Nephron progenitor cell (in vitro differentiated cells): ENCODE measurements at regions not wholly inside any gene's neighbourhood (a gene's known extent, or its start where the extent isn't known, plus 50 kb on each side); places are given as distances from the start of the nearest gene placed in this dataset.

Experiments
- DNase-seq: peaks from one replicate; pipeline ENCODE4 v3.0.0; 2021
- H3K27ac Mint-ChIP-seq: 2 replicates; pipeline ENCODE4 v1.8.0; 2021; ENCODE audit warnings: mild to moderate bottlenecking, moderate library complexity, mixed read lengths
- H3K27me3 Mint-ChIP-seq: 2 replicates; pipeline ENCODE4 v1.8.0; 2021; ENCODE audit warnings: mild to moderate bottlenecking, low read depth, mixed read lengths; ENCODE audit not compliant: poor library complexity
- H3K36me3 Mint-ChIP-seq: 2 replicates; pipeline ENCODE4 v1.8.0; 2021; ENCODE audit warnings: low read depth, mixed read lengths
- H3K4me1 Mint-ChIP-seq: 2 replicates; pipeline ENCODE4 v1.8.0; 2021; ENCODE audit warnings: mixed read lengths
- H3K4me3 Mint-ChIP-seq: 2 replicates; pipeline ENCODE4 v1.8.0; 2021; ENCODE audit warnings: mild to moderate bottlenecking, moderate library complexity, mixed read lengths
- H3K9me3 Mint-ChIP-seq: 2 replicates; pipeline ENCODE4 v1.8.0; 2021; ENCODE audit warnings: mild to moderate bottlenecking, moderate library complexity, mixed read lengths
- CTCF ChIP-seq: fragments of 200-600 bp; sonication (generic); IDR thresholded peaks from 2 replicates; pipeline ENCODE4 v1.5.0; 2021; ENCODE audit warnings: antibody characterized with exemption

GRCh38 chr20:12383821-12384220 lies 466.1 kb downstream of the BTBD3 start:
- peaks cover 6% of the 10 kb centered on the region for H3K27me3 Mint-ChIP-seq
- no peaks in the 10 kb centered on the region for H3K36me3 Mint-ChIP-seq
- no peak overlapping the region for H3K27ac Mint-ChIP-seq
- peaks cover 14% of the 10 kb centered on the region for H3K4me1 Mint-ChIP-seq
- TF ChIP-seq CTCF: no peak
- H3K4me3 Mint-ChIP-seq: no peak overlapping the region
- no peak for DNase-seq
- peaks cover 3% of the 10 kb centered on the region for H3K9me3 Mint-ChIP-seq

- Mint-ChIP-seq H3K36me3 (no peaks in the 10 kb centered on the region), H3K27ac (no peak overlapping the region), H3K9me3 (no peaks in the 10 kb centered on the region), H3K4me1 (peaks cover 14% of the 10 kb centered on the region), H3K27me3 (peaks cover 4% of the 10 kb centered on the region), H3K4me3 (no peak overlapping the region)
- TF ChIP-seq CTCF: no peak
- no peak for DNase-seq
Measured at GRCh38 chr20:12386821-12387220, 469.1 kb downstream of the BTBD3 start.

GRCh38 chr20:12391099-12391498 lies 473.4 kb downstream of the BTBD3 start:
- peaks cover 4% of the 10 kb centered on the region for H3K4me1 Mint-ChIP-seq
- H3K9me3 Mint-ChIP-seq: no peaks in the 10 kb centered on the region
- H3K4me3 Mint-ChIP-seq: no peak overlapping the region
- no peaks in the 10 kb centered on the region for H3K27me3 Mint-ChIP-seq
- H3K27ac Mint-ChIP-seq: no peak overlapping the region
- no peak for DNase-seq
- no peaks in the 10 kb centered on the region for H3K36me3 Mint-ChIP-seq
- TF ChIP-seq CTCF: no peak

- no peak for DNase-seq
- no peaks in the 10 kb centered on the region for H3K36me3 Mint-ChIP-seq
- H3K27me3 Mint-ChIP-seq: peaks cover 3% of the 10 kb centered on the region
- no peak overlapping the region for H3K4me3 Mint-ChIP-seq
- H3K9me3 Mint-ChIP-seq: no peaks in the 10 kb centered on the region
- TF ChIP-seq CTCF: no peak
- H3K4me1 Mint-ChIP-seq: no peaks in the 10 kb centered on the region
- no peak overlapping the region for H3K27ac Mint-ChIP-seq
Measured at GRCh38 chr20:12394786-12395185, 477.1 kb downstream of the BTBD3 start.

GRCh38 chr20:12395353-12395752 lies 477.7 kb downstream of the BTBD3 start:
- H3K27ac Mint-ChIP-seq: no peak overlapping the region
- H3K36me3 Mint-ChIP-seq: no peaks in the 10 kb centered on the region
- no peak for DNase-seq
- no peaks in the 10 kb centered on the region for H3K4me1 Mint-ChIP-seq
- no peak overlapping the region for H3K4me3 Mint-ChIP-seq
- H3K9me3 Mint-ChIP-seq: no peaks in the 10 kb centered on the region
- TF ChIP-seq CTCF: no peak
- H3K27me3 Mint-ChIP-seq: peaks cover 3% of the 10 kb centered on the region

GRCh38 chr20:12395760-12396159 lies 478.1 kb downstream of the BTBD3 start:
- no peak for DNase-seq
- Mint-ChIP-seq H3K9me3 (no peaks in the 10 kb centered on the region), H3K4me3 (no peak overlapping the region), H3K27me3 (peaks cover 4% of the 10 kb centered on the region), H3K4me1 (no peaks in the 10 kb centered on the region), H3K27ac (no peak overlapping the region), H3K36me3 (no peaks in the 10 kb centered on the region)
- TF ChIP-seq CTCF: no peak
